Endothelial cell of umbilical vein (primary cell): ENCODE measurements at regions not wholly inside any gene's neighbourhood (a gene's known extent, or its start where the extent isn't known, plus 50 kb on each side); places are given as distances from the start of the nearest gene placed in this dataset.

ENCODE experiments used
- BruUV-seq: library from RNA; stranded (reverse); fragments of 400-500 nt; replicated peaks from 2 replicates; lab custom pipeline; 2021; lab: Mats Ljungman, UMichigan
- CTCF ChIA-PET: fragments of 300-600, 350-600 bp; sonication (Branson Sonifier 250); formaldehyde crosslinking; loops from one replicate; lab custom pipeline; 2021; ENCODE audit warnings: antibody characterized with exemption, inconsistent platforms; lab: Charles Lee
- POLR2A ChIA-PET: fragments of 300-600, 350-600 bp; sonication (Branson Sonifier 250); formaldehyde crosslinking; loops from one replicate; lab custom pipeline; 2021; ENCODE audit warnings: antibody characterized with exemption, inconsistent platforms; lab: Charles Lee
- DNase-seq: peaks from one replicate; pipeline ENCODE4 v3.0.0-alpha.2; 2011; ENCODE audit warnings: low read depth, low spot score
- FAIRE-seq: peaks from 2 replicates; lab custom pipeline; 2011; peaks lifted over from hg19 to GRCh38; lab: Jason Lieb, UNC
- H2AFZ ChIP-seq: 2 replicates; pipeline ENCODE4 v1.6.0; 2012; ENCODE audit warnings: low read depth, low read length, control low read depth, inconsistent platforms
- H3K27ac ChIP-seq: 2 replicates; pipeline ENCODE4 v1.5.1; 2011; ENCODE audit warnings: low read depth, mild to moderate bottlenecking, control low read depth, low read length, moderate library complexity; ENCODE audit not compliant: insufficient read depth
- H3K27me3 ChIP-seq, 2 experiments: 2 replicates each; pipeline versions ENCODE4 v1.6.0 to v1.6.1; 2011; ENCODE audit warnings: low read length in 2 of 2, mixed read lengths in 1 of 2; ENCODE audit not compliant: control insufficient read depth in 2 of 2, insufficient read depth in 2 of 2
- H3K36me3 ChIP-seq, 2 experiments: 2 replicates in 1 of 2; 3 replicates in 1 of 2; pipeline ENCODE4 v1.5.1; 2011; ENCODE audit warnings: low read length in 2 of 2, mild to moderate bottlenecking in 1 of 2, moderate library complexity in 1 of 2; ENCODE audit not compliant: control insufficient read depth in 2 of 2, insufficient read depth in 2 of 2; ENCODE audit errors: extremely low read depth in 1 of 2
- H3K4me1 ChIP-seq: 3 replicates; pipeline ENCODE4 v1.5.1; 2011; ENCODE audit warnings: mild to moderate bottlenecking, low read length; ENCODE audit not compliant: control insufficient read depth, insufficient read depth; ENCODE audit errors: extremely low read depth
- H3K4me2 ChIP-seq: 2 replicates; pipeline ENCODE4 v1.6.1; 2011; ENCODE audit warnings: low read length, control low read depth, mixed read lengths; ENCODE audit not compliant: insufficient read depth
- H3K4me3 ChIP-seq, 3 experiments: fragments of 200-600 bp in 1 of 3; sonication (generic), shearing (Covaris generic) in 1 of 3; replicated peaks in 1 of 3; 2 replicates each; pipeline ENCODE4 v1.5.1; 2011 to 2016; ENCODE audit warnings: control low read depth in 3 of 3, low read length in 3 of 3, mild to moderate bottlenecking in 2 of 3, inconsistent platforms in 1 of 3, low read depth in 1 of 3, moderate library complexity in 1 of 3; ENCODE audit not compliant: insufficient read depth in 1 of 3
- H3K79me2 ChIP-seq: 2 replicates; pipeline ENCODE4 v1.6.0; 2012; ENCODE audit warnings: low read length, inconsistent platforms; ENCODE audit not compliant: control insufficient read depth, insufficient read depth
- H3K9ac ChIP-seq: replicated peaks from 2 replicates; pipeline ENCODE3; 2011; ENCODE audit warnings: low read length, control low read depth; ENCODE audit not compliant: insufficient read depth; ENCODE audit errors: extremely low read depth
- H3K9me1 ChIP-seq: replicated peaks from 3 replicates; pipeline ENCODE4 v1.6.0; 2011; ENCODE audit warnings: mild to moderate bottlenecking, low read length; ENCODE audit not compliant: control insufficient read depth, insufficient read depth; ENCODE audit errors: extremely low read depth
- H3K9me3 ChIP-seq: replicated peaks from 2 replicates; pipeline ENCODE4 v1.5.1; 2012; ENCODE audit warnings: low read length, inconsistent platforms; ENCODE audit not compliant: control insufficient read depth, insufficient read depth
- H4K20me1 ChIP-seq: replicated peaks from 2 replicates; pipeline ENCODE3; 2011; ENCODE audit warnings: mild to moderate bottlenecking, low read length; ENCODE audit not compliant: control insufficient read depth, insufficient read depth; ENCODE audit errors: extremely low read depth
- CTCF ChIP-seq, 2 donors: IDR thresholded peaks; 1 replicate in 1 of 2; 2 replicates in 1 of 2; pipeline ENCODE4 v1.5.1; 2011; ENCODE audit warnings: low read length in 2 of 2, mild to moderate bottlenecking in 2 of 2, moderate library complexity in 2 of 2, control low read depth in 1 of 2, inconsistent platforms in 1 of 2, low read depth in 1 of 2; ENCODE audit not compliant: insufficient read depth in 1 of 2; ENCODE audit errors: extremely low read depth in 1 of 2
- EZH2 ChIP-seq: IDR thresholded peaks from 2 replicates; pipeline ENCODE4 v1.6.1; 2012; ENCODE audit warnings: borderline replicate concordance, low read depth, mild to moderate bottlenecking, moderate library complexity, low read length, inconsistent platforms; ENCODE audit not compliant: severe bottlenecking
- FOS ChIP-seq: IDR thresholded peaks from 2 replicates; pipeline ENCODE4 v1.6.1; 2011; ENCODE audit warnings: mild to moderate bottlenecking, low read length, moderate library complexity, borderline replicate concordance; ENCODE audit not compliant: insufficient read depth
- GATA2 ChIP-seq: IDR thresholded peaks from 2 replicates; pipeline ENCODE4 v1.7.0; 2011; ENCODE audit warnings: low read depth, mild to moderate bottlenecking, moderate library complexity, mixed read lengths, low read length; ENCODE audit not compliant: insufficient read length, insufficient read depth
- JUN ChIP-seq: IDR thresholded peaks from 2 replicates; pipeline ENCODE4 v1.6.1; 2011; ENCODE audit warnings: borderline replicate concordance, low read depth; ENCODE audit not compliant: insufficient read length, insufficient read depth
- MYC ChIP-seq: IDR thresholded peaks from one replicate; pipeline ENCODE4 v1.6.1; 2011; ENCODE audit warnings: mild to moderate bottlenecking, low read depth, low read length
- POLR2A ChIP-seq: IDR thresholded peaks from 2 replicates; pipeline ENCODE4 v1.6.1; 2012; ENCODE audit warnings: low read depth, mild to moderate bottlenecking, control low read depth, low read length
- POLR2AphosphoS5 ChIP-seq: IDR thresholded peaks from 2 replicates; pipeline ENCODE4 v1.6.1; 2012; ENCODE audit warnings: low read depth, mild to moderate bottlenecking, control low read depth, low read length, moderate library complexity; ENCODE audit not compliant: insufficient read depth
- dilution Hi-C: fragments of 300-500 bp; cut with MboI; formaldehyde crosslinking; loops from one replicate; pipeline ENCODE4 v1.15.0; 2019; ENCODE audit warnings: low sequenced_read_pairs; ENCODE audit not compliant: extremely low pct_ligation_motif_present
- intact Hi-C: fragments of 100-400 bp; cut with micrococcal nuclease; formaldehyde crosslinking; loops from one replicate; pipeline ENCODE4 v1.10.0; 2022
- TF ChIP-seq, protein P1 (sequence below): IDR thresholded peaks from 2 replicates; pipeline ENCODE4 v1.6.1; 2011; ENCODE audit not compliant: insufficient read depth, insufficient read length

DNA sequence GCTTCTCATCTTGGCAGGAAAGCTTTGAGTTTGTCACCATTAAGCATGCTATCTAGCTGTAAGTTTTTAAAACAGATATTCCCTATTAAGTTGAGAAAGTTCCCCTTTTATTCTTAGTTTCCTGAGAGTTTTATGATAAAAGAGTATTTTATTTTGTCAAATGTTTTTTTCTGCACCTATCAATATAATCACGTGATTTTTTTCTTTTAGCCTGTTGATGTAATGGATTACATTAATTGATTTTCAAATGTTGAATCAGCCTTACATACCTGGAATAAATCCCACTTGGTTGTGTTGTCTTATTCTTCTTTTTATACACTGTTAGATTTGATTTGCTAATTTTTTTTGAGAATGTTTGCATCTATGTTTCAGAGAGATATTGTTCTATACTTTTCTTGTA, 179.5 kb downstream of the ZNF621 start:
- dilution Hi-C loops: no loop called here
- Histone ChIP-seq H3K4me3 (no peak overlapping the region), H3K27me3 (no peaks in the 10 kb centered on the region), H3K27ac (no peak overlapping the region), H3K79me2 (no peaks in the 10 kb centered on the region), H3K36me3 (no peaks in the 10 kb centered on the region), H3K4me2 (no peak overlapping the region), H3K9me1 (no peaks in the 10 kb centered on the region), H4K20me1 (no peaks in the 10 kb centered on the region), H3K4me1 (no peaks in the 10 kb centered on the region), H2AFZ (no peak overlapping the region), H3K9ac (no peak overlapping the region), H3K9me3 (no peaks in the 10 kb centered on the region)
- BruUV-seq: no TSS peak
- intact Hi-C loops: no loop called here
- no peak for TF ChIP-seq POLR2A
- TF ChIP-seq GATA2: no peak
- TF ChIP-seq MYC: no peak
- no peak for TF ChIP-seq JUN
- TF ChIP-seq EZH2: no peak
- TF ChIP-seq, protein P1, sequence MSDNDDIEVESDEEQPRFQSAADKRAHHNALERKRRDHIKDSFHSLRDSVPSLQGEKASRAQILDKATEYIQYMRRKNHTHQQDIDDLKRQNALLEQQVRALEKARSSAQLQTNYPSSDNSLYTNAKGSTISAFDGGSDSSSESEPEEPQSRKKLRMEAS: no peak
- no peak for TF ChIP-seq POLR2AphosphoS5
- TF ChIP-seq CTCF (IDR thresholded peaks at IDR 0.05; ENCODE audit: extremely low read depth in 1 of 2, insufficient read depth in 1 of 2, low read depth in 1 of 2, low read length in 2 of 2): no peak
- TF ChIP-seq FOS: no peak
- DNase-seq (no peak), FAIRE-seq (no peak)
- ChIA-PET CTCF (no interaction called here), POLR2A (no interaction called here)
